ENCODE measurements at regions not wholly inside any gene's neighbourhood (a gene's known extent, or its start where the extent isn't known, plus 50 kb on each side); places are given as distances from the start of the nearest gene placed in this dataset.

DNA sequence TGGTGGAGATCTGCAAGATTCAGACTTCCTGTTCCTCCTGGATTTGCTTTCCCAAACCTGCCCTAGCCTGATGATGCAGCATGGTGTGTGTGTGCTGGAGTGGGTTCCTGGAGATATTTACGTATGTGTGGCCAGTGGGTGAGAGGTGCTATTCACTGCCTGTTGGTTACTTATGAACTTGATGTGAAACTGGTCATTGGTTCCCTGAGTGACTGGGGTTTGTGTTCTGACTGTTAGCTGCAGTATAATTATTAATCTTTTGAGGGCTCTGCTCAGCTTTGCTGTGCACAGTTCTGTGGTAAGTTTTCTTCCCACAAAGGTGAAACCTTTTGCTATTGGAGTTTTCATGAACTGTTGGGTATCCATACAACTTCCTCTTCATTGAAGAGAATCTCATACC is 541.8 kb upstream of the FBXO33 start:
- DNase-seq (ENCODE audit: low read depth): no peak
- TF ChIP-seq, protein P1, sequence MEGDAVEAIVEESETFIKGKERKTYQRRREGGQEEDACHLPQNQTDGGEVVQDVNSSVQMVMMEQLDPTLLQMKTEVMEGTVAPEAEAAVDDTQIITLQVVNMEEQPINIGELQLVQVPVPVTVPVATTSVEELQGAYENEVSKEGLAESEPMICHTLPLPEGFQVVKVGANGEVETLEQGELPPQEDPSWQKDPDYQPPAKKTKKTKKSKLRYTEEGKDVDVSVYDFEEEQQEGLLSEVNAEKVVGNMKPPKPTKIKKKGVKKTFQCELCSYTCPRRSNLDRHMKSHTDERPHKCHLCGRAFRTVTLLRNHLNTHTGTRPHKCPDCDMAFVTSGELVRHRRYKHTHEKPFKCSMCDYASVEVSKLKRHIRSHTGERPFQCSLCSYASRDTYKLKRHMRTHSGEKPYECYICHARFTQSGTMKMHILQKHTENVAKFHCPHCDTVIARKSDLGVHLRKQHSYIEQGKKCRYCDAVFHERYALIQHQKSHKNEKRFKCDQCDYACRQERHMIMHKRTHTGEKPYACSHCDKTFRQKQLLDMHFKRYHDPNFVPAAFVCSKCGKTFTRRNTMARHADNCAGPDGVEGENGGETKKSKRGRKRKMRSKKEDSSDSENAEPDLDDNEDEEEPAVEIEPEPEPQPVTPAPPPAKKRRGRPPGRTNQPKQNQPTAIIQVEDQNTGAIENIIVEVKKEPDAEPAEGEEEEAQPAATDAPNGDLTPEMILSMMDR (IDR thresholded peaks at IDR 0.05; ENCODE audit: low read length, missing control alignments): no peak
- H3K4me3 ChIP-seq (replicated peaks; ENCODE audit: low read depth, low read length): no peak overlapping the region

DNA sequence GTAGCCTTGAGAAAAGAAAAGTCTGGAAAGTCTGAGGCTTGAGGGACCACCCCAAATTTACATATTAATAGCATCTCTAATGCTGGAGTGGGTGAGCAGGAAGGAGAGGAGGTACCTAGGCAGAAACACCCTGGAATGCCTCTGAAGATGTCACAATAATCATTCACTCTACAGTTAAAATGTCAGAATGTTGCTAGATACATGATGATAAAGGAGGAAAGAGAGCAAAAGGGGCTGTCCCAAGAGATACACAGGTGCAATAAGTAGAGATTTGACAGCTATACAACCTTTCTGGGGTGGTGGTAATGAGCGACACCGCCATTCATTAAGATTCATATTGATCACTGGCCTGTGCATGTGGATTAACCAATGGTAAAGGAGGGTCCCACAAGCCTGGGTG is 540.5 kb upstream of the FBXO33 start:
- TF ChIP-seq, protein P1 (IDR thresholded peaks at IDR 0.05; ENCODE audit: low read length, missing control alignments): no peak
- DNase-seq (ENCODE audit: low read depth): no peak
- H3K4me3 ChIP-seq (replicated peaks; ENCODE audit: low read depth, low read length): no peak overlapping the region

DNA sequence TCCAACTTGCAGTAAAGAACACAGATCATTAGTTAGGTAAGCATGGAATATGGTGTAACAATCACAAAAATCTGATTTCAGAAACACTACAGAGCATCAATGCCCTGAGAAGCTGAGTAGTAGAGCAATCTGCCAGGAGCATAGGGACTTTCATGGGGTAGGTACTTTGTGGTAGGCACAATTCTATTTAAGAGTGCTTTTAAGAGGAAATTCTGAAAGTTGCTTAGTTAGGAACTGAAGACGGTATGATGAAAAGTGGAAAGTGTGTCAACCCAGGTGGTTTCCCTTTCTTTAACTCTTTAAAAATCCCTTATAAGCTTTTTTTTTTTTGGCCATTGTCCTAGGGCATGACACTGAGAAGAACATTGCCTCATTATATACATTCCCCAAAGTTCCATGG is 535.7 kb upstream of the FBXO33 start:
- DNase-seq (ENCODE audit: low read depth): no peak
- H3K4me3 ChIP-seq (replicated peaks; ENCODE audit: low read depth, low read length): no peak overlapping the region
- TF ChIP-seq, protein P1 (IDR thresholded peaks at IDR 0.05; ENCODE audit: low read length, missing control alignments): no peak

DNA sequence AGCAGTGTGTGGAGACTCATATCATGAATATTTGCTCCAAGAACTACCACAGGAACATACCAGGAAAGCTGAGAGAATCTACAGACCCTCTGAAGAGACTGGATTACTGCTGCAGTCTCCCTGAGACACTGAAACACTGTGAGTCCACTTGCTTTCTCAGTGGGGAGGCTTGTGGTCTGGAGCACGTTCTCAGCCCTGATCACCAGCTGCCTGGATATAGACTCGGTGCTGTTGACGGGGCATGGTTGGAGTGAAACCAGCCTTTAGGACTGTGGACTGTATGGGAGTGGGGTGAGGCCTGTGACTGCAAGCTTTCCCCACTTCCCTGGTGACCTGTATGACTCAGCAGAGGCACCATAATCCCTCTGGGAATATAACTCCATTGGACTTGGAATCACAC is 525.8 kb upstream of the FBXO33 start:
- DNase-seq (ENCODE audit: low read depth): no peak
- TF ChIP-seq, protein P1 (IDR thresholded peaks at IDR 0.05; ENCODE audit: low read length, missing control alignments): no peak
- no peak overlapping the region for H3K4me3 ChIP-seq (replicated peaks; ENCODE audit: low read depth, low read length)

DNA sequence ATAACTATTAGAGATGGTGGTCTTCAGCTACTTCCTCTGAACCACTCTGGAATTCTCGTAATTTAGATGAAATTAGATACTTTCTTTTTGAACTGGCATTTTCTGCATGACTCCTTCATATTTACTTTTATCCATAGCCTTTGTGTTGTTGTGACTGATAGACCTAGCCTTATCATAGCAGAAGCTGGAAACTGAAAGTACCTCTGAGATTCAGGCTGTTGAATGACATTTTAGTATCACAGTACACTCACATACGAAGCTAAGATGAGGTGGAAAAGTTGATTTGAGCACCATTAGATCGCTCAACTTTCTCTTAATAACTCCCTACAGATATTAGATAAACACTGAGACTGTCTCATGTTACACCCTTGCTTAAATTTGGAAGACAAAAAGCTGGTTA is 525.1 kb upstream of the FBXO33 start:
- no peak for DNase-seq (ENCODE audit: low read depth)
- TF ChIP-seq, protein P1 (IDR thresholded peaks at IDR 0.05; ENCODE audit: low read length, missing control alignments): no peak
- H3K4me3 ChIP-seq (replicated peaks; ENCODE audit: low read depth, low read length): no peak overlapping the region

DNA sequence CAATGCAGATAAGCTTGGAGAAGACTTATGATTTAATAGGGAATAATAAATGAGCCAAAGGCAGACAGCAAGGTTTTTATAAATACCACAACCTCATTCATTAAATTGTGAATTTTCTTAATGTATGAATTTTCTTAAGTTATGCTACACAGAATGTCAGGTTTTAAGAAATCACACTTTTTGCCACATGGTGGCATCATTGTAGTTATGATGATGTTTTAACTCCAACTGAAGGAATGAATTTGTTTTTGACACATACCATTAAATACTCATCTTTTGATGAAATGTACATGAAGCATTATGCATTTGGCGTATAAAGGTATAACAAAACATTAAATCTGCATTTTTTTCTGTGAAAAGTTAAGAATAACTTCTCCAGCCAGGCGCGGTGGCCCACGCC is 524.1 kb upstream of the FBXO33 start:
- TF ChIP-seq, protein P1 (IDR thresholded peaks at IDR 0.05; ENCODE audit: low read length, missing control alignments): no peak
- H3K4me3 ChIP-seq (replicated peaks; ENCODE audit: low read depth, low read length): no peak overlapping the region

DNA sequence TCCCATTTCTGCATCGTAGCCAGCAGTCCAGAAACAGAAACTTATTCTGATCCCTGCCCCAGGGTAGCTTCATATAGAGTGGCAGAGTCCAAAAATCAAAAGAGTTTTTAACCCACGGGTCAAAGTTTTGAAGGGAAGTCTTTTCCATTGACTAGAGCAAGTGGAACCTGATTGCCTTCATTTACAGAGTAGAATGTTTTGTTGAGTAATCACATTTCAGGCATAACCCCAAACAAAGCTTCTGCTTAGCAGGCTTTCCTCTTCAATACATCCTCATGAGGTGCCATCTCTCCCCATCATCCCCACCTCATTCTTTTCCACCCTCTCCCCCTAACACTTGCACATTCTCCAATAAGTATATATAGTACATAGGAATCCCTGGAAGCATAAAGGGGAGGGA is 516.0 kb upstream of the FBXO33 start:
- TF ChIP-seq, protein P1 (IDR thresholded peaks at IDR 0.05; ENCODE audit: low read length, missing control alignments): no peak
- DNase-seq (ENCODE audit: low read depth): no peak

More for the DNA sequence above, 524.1 kb upstream of the FBXO33 start:
- DNase-seq (ENCODE audit: low read depth): no peak

More for the DNA sequence above, 516.0 kb upstream of the FBXO33 start:
- no peak overlapping the region for H3K4me3 ChIP-seq (replicated peaks; ENCODE audit: low read depth, low read length)
